Fibroblast of lung (primary cell): ENCODE measurements at regions not wholly inside any gene's neighbourhood (a gene's known extent, or its start where the extent isn't known, plus 50 kb on each side); places are given as distances from the start of the nearest gene placed in this dataset.

Experiments
- DNase-seq, 2 donors: peaks; one replicate each; pipeline versions ENCODE4 v3.0.0 to v3.0.0-alpha.2; 2010; ENCODE audit warnings: low read depth in 2 of 2
- H2AFZ ChIP-seq: 2 replicates; pipeline ENCODE4 v1.5.1; 2012; ENCODE audit warnings: low read length, control low read depth, inconsistent platforms
- H3K27ac ChIP-seq: 2 replicates; pipeline ENCODE4 v1.5.1; 2011; ENCODE audit warnings: low read length, control low read depth; ENCODE audit not compliant: insufficient read depth
- H3K27me3 ChIP-seq: 2 replicates; pipeline ENCODE4 v1.5.1; 2011; ENCODE audit warnings: mild to moderate bottlenecking, low read length; ENCODE audit not compliant: control insufficient read depth, insufficient read depth
- H3K36me3 ChIP-seq: 2 replicates; pipeline ENCODE4 v1.5.1; 2011; ENCODE audit warnings: low read length; ENCODE audit not compliant: control insufficient read depth, insufficient read depth
- H3K4me1 ChIP-seq: 2 replicates; pipeline ENCODE4 v1.5.1; 2011; ENCODE audit warnings: low read length; ENCODE audit not compliant: control insufficient read depth, insufficient read depth; ENCODE audit errors: extremely low read depth
- H3K4me2 ChIP-seq: 2 replicates; pipeline ENCODE4 v1.5.1; 2011; ENCODE audit warnings: low read length, control low read depth; ENCODE audit not compliant: insufficient read depth; ENCODE audit errors: extremely low read depth
- H3K4me3 ChIP-seq, 4 experiments: fragments of 200-600 bp in 1 of 4; sonication (generic) in 1 of 4; replicated peaks in 1 of 4; 2 replicates each; pipeline ENCODE4 v1.5.1; 2011 to 2016; ENCODE audit warnings: low read length in 4 of 4, low read depth in 3 of 4, mild to moderate bottlenecking in 3 of 4, control low read depth in 2 of 4, inconsistent platforms in 1 of 4, mixed read lengths in 1 of 4; ENCODE audit not compliant: insufficient read depth in 1 of 4; ENCODE audit errors: control extremely low read depth in 1 of 4
- H3K79me2 ChIP-seq: 2 replicates; pipeline ENCODE4 v1.5.1; 2012; ENCODE audit warnings: mild to moderate bottlenecking, low read length, inconsistent platforms; ENCODE audit not compliant: control insufficient read depth, insufficient read depth
- H3K9ac ChIP-seq: 2 replicates; pipeline ENCODE4 v1.5.1; 2011; ENCODE audit warnings: mild to moderate bottlenecking, low read length, control low read depth; ENCODE audit not compliant: insufficient read depth
- H3K9me3 ChIP-seq: 2 replicates; pipeline ENCODE4 v1.5.1; 2012; ENCODE audit warnings: low read depth, low read length; ENCODE audit not compliant: control insufficient read depth, insufficient read depth
- H4K20me1 ChIP-seq: 2 replicates; pipeline ENCODE4 v1.5.1; 2011; ENCODE audit warnings: low read length; ENCODE audit not compliant: control insufficient read depth, insufficient read depth; ENCODE audit errors: extremely low read depth
- EZH2 ChIP-seq: IDR thresholded peaks from 2 replicates; pipeline ENCODE4 v1.5.1; 2012; ENCODE audit warnings: low read length, control low read depth, mild to moderate bottlenecking; ENCODE audit errors: missing control alignments
- TF ChIP-seq, protein P1 (sequence below), 2 donors: IDR thresholded peaks in 1 of 2; conservative IDR thresholded peaks in 1 of 2; 1 replicate in 1 of 2; 2 replicates in 1 of 2; pipeline ENCODE4 v1.5.1; 2011 to 2012; ENCODE audit warnings: low read length in 2 of 2, control low read depth in 1 of 2, inconsistent platforms in 1 of 2, low read depth in 1 of 2, mild to moderate bottlenecking in 1 of 2

DNA sequence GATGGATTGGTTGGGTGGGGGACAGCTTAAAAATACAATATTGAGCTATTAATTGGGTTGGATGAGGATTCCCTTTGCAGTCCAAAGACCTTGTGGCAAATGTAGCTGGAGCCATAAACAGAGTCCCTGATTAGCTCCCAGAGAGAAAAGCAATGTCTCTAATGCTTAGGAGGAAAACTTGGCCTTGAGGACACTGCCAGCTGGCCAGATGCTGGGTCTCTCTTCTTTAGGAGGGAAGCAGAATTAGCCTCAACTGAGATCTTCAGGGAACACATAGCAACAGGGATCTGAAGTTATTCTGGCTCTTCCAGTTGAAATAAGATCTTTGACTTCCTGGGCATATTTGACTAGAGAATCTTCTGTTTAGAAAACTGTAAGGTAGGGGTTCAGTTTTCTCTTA, 121.7 kb upstream of the WWC1 start:
- DNase-seq, result no peak
- H4K20me1 ChIP-seq, result no peaks in the 10 kb centered on the region
- no peak overlapping the region for H2AFZ ChIP-seq
- no peak overlapping the region for H3K4me3 ChIP-seq
- H3K79me2 ChIP-seq, result no peaks in the 10 kb centered on the region
- no peak for TF ChIP-seq EZH2
- TF ChIP-seq, protein P1, sequence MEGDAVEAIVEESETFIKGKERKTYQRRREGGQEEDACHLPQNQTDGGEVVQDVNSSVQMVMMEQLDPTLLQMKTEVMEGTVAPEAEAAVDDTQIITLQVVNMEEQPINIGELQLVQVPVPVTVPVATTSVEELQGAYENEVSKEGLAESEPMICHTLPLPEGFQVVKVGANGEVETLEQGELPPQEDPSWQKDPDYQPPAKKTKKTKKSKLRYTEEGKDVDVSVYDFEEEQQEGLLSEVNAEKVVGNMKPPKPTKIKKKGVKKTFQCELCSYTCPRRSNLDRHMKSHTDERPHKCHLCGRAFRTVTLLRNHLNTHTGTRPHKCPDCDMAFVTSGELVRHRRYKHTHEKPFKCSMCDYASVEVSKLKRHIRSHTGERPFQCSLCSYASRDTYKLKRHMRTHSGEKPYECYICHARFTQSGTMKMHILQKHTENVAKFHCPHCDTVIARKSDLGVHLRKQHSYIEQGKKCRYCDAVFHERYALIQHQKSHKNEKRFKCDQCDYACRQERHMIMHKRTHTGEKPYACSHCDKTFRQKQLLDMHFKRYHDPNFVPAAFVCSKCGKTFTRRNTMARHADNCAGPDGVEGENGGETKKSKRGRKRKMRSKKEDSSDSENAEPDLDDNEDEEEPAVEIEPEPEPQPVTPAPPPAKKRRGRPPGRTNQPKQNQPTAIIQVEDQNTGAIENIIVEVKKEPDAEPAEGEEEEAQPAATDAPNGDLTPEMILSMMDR (conservative IDR thresholded peaks at IDR 0.05 in 1 of 2, IDR thresholded peaks at IDR 0.05 in 1 of 2; ENCODE audit: low read depth in 1 of 2, low read length in 2 of 2), result no peak
- no peaks in the 10 kb centered on the region for H3K9me3 ChIP-seq
- H3K4me2 ChIP-seq, result no peak overlapping the region
- H3K27ac ChIP-seq, result no peak overlapping the region
- no peaks in the 10 kb centered on the region for H3K4me1 ChIP-seq
- H3K27me3 ChIP-seq, result no peaks in the 10 kb centered on the region
- no peak overlapping the region for H3K9ac ChIP-seq
- no peaks in the 10 kb centered on the region for H3K36me3 ChIP-seq

DNA sequence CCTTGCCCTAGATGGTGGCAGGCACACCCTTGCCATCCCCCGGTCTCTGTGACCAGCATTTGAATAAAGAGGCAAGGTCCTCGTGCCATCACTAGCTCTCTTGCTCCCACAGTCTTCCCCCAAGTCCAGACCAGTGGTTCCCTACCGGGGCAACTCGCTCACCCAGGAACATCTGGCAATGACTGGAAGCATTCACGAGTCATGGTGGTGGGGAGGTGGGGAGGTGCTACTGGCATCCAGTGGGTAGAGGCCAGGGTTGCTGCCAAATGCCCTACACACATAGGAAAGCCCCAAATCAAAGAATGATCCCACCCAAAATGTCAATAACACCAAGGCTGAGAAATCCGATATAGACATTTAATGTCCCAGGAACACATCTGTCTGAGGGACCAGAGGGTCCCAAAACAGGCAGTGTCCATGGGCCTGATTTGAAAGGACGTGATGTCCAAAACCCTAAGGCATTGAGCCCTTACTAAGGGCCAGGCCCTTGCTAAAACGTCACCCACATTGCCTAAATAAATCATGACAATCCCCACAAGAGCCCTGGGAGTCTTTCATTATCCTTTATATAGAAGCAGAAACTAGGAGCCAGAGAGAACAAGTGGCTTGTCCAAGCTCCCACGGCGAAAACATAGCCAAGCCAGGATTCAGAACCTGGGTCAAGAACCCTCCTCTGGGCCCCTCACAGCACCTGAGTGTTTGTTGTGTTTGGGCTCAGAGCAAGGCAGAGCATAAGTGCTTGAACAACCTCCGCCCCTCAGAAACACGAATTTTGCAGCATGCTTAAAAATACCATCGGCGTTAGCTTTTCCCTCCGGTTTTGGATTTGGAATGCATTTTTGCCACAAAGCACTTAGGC, 119.3 kb upstream of the WWC1 start:
- no peak for TF ChIP-seq EZH2
- TF ChIP-seq, protein P1 (conservative IDR thresholded peaks at IDR 0.05 in 1 of 2, IDR thresholded peaks at IDR 0.05 in 1 of 2; ENCODE audit: low read depth in 1 of 2, low read length in 2 of 2), result no peak
- Histone ChIP-seq H4K20me1 (no peaks in the 10 kb centered on the region), H3K36me3 (no peaks in the 10 kb centered on the region), H3K4me1 (no peaks in the 10 kb centered on the region), H3K79me2 (no peaks in the 10 kb centered on the region), H3K4me2 (no peak overlapping the region), H2AFZ (no peak overlapping the region), H3K27ac (no peak overlapping the region), H3K4me3 (no peak overlapping the region), H3K9me3 (no peaks in the 10 kb centered on the region), H3K27me3 (no peaks in the 10 kb centered on the region), H3K9ac (no peak overlapping the region)
- DNase-seq, result no peak

DNA sequence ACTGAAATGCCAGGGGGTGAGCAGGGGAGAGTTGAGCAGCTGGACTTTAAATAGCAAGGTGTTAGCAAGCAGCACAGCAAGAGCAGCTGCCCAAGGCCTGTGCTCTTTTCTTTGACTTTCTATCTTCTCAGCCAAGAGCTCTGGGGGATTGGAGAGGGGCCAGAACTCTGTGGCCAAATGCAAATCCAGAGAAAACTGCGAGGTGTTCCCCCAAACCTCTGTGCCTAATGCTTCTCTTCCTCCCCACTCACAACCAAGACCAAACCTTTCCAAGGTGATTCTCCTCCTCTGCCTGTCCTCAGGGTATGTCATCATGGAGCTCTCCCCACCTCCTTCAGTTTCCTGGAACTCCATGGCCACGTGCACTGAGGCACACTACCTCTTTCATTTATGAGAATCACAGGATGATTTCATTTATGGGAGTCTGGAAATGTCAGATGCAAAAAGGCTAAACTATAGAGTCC, 118.7 kb upstream of the WWC1 start:
- peak in 1 of 2 donors; percentile 65 for DNase-seq
- no peaks in the 10 kb centered on the region for H3K36me3 ChIP-seq
- H3K79me2 ChIP-seq, result no peaks in the 10 kb centered on the region
- no peaks in the 10 kb centered on the region for H4K20me1 ChIP-seq
- no peak for TF ChIP-seq EZH2
- TF ChIP-seq, protein P1 (conservative IDR thresholded peaks at IDR 0.05 in 1 of 2, IDR thresholded peaks at IDR 0.05 in 1 of 2; ENCODE audit: low read depth in 1 of 2, low read length in 2 of 2), result no peak
- no peak overlapping the region for H3K4me3 ChIP-seq
- no peak overlapping the region for H3K9ac ChIP-seq
- no peaks in the 10 kb centered on the region for H3K27me3 ChIP-seq
- H3K27ac ChIP-seq, result no peak overlapping the region
- H3K9me3 ChIP-seq, result no peaks in the 10 kb centered on the region
- no peak overlapping the region for H2AFZ ChIP-seq
- H3K4me1 ChIP-seq, result no peaks in the 10 kb centered on the region
- H3K4me2 ChIP-seq, result no peak overlapping the region
